Breast epithelium (tissue), 4 donors: ENCODE measurements at regions not wholly inside any gene's neighbourhood (a gene's known extent, or its start where the extent isn't known, plus 50 kb on each side); places are given as distances from the start of the nearest gene placed in this dataset.

Source experiments
- DNase-seq, 2 donors: peaks; one replicate each; pipeline ENCODE4 v3.0.0-alpha.2; 2019; ENCODE audit warnings: low spot score in 2 of 2
- H3K27ac ChIP-seq, 2 donors: fragments of 200-600 bp; sonication (generic) in 1 of 2; one replicate each; pipeline ENCODE4 v1.5.1; 2016 to 2019; ENCODE audit warnings: mild to moderate bottlenecking in 1 of 2
- H3K27me3 ChIP-seq, 2 donors: fragments of 200-600 bp; sonication (generic) in 1 of 2; one replicate each; pipeline versions ENCODE4 v1.5.1 to v1.6.0; 2017 to 2019; ENCODE audit warnings: control low read depth in 1 of 2, mild to moderate bottlenecking in 1 of 2
- H3K36me3 ChIP-seq: fragments of 200-600 bp; one replicate; pipeline ENCODE4 v1.5.1; 2019
- H3K4me1 ChIP-seq, 2 donors: fragments of 200-600 bp; sonication (generic); one replicate each; pipeline ENCODE4 v1.5.1; 2016 to 2019; ENCODE audit warnings: control low read depth in 1 of 2
- H3K4me3 ChIP-seq, 3 donors: fragments of 200-600 bp; sonication (generic); 1 replicate in 2 of 3; 2 replicates in 1 of 3; pipeline ENCODE4 v1.5.1; 2016 to 2019; ENCODE audit warnings: mild to moderate bottlenecking in 3 of 3, moderate library complexity in 2 of 3
- H3K9me3 ChIP-seq, 2 donors: fragments of 200-600 bp; sonication (generic) in 1 of 2; one replicate each; pipeline ENCODE4 v1.5.1; 2016 to 2019; ENCODE audit warnings: control low read depth in 1 of 2
- POLR2A ChIP-seq: fragments of 450-650 bp; IDR thresholded peaks from one replicate; pipeline ENCODE4 v1.6.1; 2016; ENCODE audit warnings: antibody characterized with exemption, mild to moderate bottlenecking, moderate library complexity
- POLR2AphosphoS5 ChIP-seq, 3 donors: sonication (generic); formaldehyde crosslinking; IDR thresholded peaks; one replicate each; pipeline ENCODE4 v1.6.1; 2017; ENCODE audit warnings: antibody characterized with exemption in 3 of 3
- intact Hi-C: fragments of 100-400 bp; cut with DNase I; formaldehyde crosslinking; loops from one replicate; pipeline ENCODE4 v1.15.1; 2023; ENCODE audit warnings: low total_unique reads
- TF ChIP-seq, protein P1 (sequence below), 3 donors: fragments of 450-650 bp; IDR thresholded peaks; one replicate each; pipeline ENCODE4 v1.5.1; 2016 to 2017; ENCODE audit warnings: antibody characterized with exemption in 3 of 3, mild to moderate bottlenecking in 3 of 3, moderate library complexity in 3 of 3

DNA sequence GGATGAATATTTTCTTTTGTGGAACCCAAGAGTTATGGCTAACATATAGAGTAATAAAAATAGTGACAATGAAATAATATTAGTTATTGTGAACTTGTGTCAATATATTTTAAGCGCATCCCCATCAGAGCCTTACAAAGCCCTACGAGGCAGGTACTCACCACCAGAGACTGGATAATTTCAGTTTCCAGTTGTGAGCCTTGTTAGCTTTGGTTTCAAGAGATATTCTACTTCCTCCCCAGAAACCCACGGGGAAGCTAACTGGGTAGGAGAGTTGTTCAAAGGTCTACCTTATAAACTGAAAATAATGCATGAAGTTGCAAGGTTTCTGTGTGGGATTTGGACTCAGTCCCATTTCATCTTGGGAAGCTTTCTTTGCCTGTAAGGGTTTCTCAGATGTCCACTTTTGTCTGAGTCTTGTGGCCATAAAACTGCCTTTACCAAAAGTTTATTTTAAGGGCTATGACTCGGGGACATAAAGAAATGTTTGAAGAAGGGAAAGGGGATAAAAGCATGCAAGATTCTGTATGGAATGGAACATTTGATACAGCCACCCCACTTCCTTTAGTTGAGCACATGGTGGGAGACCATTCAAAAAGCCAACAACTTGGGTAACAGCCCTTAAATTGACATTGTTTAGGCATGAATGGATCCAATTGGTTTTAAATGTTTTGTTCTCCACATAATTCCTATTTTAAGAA is 57.4 kb upstream of the ANKRD55 start:
- Histone ChIP-seq H3K27me3 (no peaks in the 10 kb centered on the region), H3K36me3 (no peaks in the 10 kb centered on the region), H3K9me3 (no peaks in the 10 kb centered on the region), H3K4me1 (no peaks in the 10 kb centered on the region), H3K4me3 (no peak overlapping the region), H3K27ac (no peak overlapping the region)
- DNase-seq = no peak
- intact Hi-C loops = no loop called here
- no peak for TF ChIP-seq POLR2A
- no peak for TF ChIP-seq POLR2AphosphoS5 (IDR thresholded peaks at IDR 0.05)
- TF ChIP-seq, protein P1, sequence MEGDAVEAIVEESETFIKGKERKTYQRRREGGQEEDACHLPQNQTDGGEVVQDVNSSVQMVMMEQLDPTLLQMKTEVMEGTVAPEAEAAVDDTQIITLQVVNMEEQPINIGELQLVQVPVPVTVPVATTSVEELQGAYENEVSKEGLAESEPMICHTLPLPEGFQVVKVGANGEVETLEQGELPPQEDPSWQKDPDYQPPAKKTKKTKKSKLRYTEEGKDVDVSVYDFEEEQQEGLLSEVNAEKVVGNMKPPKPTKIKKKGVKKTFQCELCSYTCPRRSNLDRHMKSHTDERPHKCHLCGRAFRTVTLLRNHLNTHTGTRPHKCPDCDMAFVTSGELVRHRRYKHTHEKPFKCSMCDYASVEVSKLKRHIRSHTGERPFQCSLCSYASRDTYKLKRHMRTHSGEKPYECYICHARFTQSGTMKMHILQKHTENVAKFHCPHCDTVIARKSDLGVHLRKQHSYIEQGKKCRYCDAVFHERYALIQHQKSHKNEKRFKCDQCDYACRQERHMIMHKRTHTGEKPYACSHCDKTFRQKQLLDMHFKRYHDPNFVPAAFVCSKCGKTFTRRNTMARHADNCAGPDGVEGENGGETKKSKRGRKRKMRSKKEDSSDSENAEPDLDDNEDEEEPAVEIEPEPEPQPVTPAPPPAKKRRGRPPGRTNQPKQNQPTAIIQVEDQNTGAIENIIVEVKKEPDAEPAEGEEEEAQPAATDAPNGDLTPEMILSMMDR (IDR thresholded peaks at IDR 0.05) = no peak

DNA sequence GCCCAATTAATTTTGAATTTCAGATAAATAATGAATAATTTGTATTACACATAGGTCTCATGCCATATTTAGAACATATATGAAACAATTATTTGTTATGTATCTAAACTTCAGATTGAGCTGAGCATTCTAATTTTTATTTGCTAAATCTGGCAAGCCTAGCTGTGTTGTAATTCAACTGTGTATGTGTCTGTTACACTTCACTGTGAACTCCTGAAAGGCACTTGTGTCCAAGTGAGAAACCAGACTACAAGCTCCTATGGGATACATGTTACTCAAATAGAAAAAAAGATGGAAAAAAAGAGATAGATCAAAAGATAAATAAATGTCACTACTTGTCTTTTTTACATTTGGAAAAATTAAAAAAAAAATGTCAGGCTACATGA is 56.5 kb upstream of the ANKRD55 start:
- Histone ChIP-seq H3K9me3 (no peaks in the 10 kb centered on the region), H3K27me3 (no peaks in the 10 kb centered on the region), H3K36me3 (no peaks in the 10 kb centered on the region), H3K4me1 (no peaks in the 10 kb centered on the region), H3K4me3 (no peak overlapping the region), H3K27ac (no peak overlapping the region)
- no peak for DNase-seq
- TF ChIP-seq POLR2A (no peak), POLR2AphosphoS5 (IDR thresholded peaks at IDR 0.05) (no peak)
- TF ChIP-seq, protein P1 (IDR thresholded peaks at IDR 0.05) = no peak
- intact Hi-C loops = no loop called here

DNA sequence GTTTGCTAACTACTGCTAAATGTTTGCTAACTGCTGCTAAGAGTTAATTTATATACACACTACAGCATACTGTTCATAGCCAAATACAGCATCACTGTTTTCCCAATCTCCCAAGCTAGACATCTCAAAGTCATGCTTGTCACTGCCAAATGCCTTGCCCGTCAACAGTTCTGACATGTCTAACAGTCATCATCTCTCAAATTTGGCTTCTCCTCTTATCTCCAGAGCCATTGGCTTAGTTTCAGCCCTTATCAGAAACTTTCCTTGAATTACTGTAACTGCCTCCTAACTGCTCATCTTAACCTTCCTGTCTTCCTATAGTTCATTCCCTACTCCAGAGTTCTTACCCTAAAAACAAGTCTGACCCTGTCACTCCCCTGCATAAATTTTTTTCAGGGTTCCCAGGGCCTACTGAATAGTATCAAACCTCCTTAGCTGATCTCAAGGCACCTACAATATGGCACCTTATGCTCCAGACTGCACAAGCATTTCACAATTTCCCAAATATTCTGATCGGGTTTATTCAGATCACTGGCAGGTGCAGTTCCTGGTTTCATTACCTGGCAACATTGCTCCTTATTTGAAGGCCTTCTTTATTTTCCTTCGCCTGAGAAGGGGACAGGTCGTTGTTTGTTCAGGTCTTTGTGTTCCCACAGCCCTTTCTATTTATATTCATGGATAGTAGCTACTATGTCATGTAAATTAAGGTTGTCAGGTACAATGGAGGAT is 55.9 kb upstream of the ANKRD55 start:
- DNase-seq = no peak
- TF ChIP-seq POLR2A = no peak
- no peak for TF ChIP-seq POLR2AphosphoS5 (IDR thresholded peaks at IDR 0.05)
- TF ChIP-seq, protein P1 (IDR thresholded peaks at IDR 0.05) = no peak
- intact Hi-C loops = no loop called here

GRCh38 chr5:56286015-56286884 is 53.1 kb upstream of the ANKRD55 start:
- Histone ChIP-seq H3K36me3 (no peaks in the 10 kb centered on the region), H3K27ac (no peak overlapping the region), H3K27me3 (no peaks in the 10 kb centered on the region), H3K4me3 (no peak overlapping the region), H3K4me1 (no peaks in the 10 kb centered on the region), H3K9me3 (no peaks in the 10 kb centered on the region)
- TF ChIP-seq, protein P1 (IDR thresholded peaks at IDR 0.05) = no peak
- TF ChIP-seq POLR2A (no peak), POLR2AphosphoS5 (IDR thresholded peaks at IDR 0.05) (no peak)
- intact Hi-C loops = no loop called here
- DNase-seq = no peak

More for the DNA sequence above, 55.9 kb upstream of the ANKRD55 start:
- Histone ChIP-seq H3K4me3 (no peak overlapping the region), H3K4me1 (no peaks in the 10 kb centered on the region), H3K27ac (no peak overlapping the region), H3K36me3 (no peaks in the 10 kb centered on the region), H3K27me3 (no peaks in the 10 kb centered on the region), H3K9me3 (no peaks in the 10 kb centered on the region)
